Hepatocyte (in vitro differentiated cells): ENCODE measurements at regions not wholly inside any gene's neighbourhood (a gene's known extent, or its start where the extent isn't known, plus 50 kb on each side); places are given as distances from the start of the nearest gene placed in this dataset.

Source experiments
- EZH2 ChIP-seq: fragments of 200-600 bp; sonication (generic); IDR thresholded peaks from 2 replicates; pipeline ENCODE4 v1.6.1; 2016; ENCODE audit warnings: antibody characterized with exemption, mild to moderate bottlenecking, borderline replicate concordance
- EZH2phosphoT487 ChIP-seq: fragments of 200-600 bp; sonication (generic); IDR thresholded peaks from one replicate; pipeline ENCODE4 v1.6.1; 2018; ENCODE audit warnings: antibody characterized with exemption, mild to moderate bottlenecking, low read depth, moderate library complexity; ENCODE audit not compliant: unreplicated experiment, severe bottlenecking

DNA sequence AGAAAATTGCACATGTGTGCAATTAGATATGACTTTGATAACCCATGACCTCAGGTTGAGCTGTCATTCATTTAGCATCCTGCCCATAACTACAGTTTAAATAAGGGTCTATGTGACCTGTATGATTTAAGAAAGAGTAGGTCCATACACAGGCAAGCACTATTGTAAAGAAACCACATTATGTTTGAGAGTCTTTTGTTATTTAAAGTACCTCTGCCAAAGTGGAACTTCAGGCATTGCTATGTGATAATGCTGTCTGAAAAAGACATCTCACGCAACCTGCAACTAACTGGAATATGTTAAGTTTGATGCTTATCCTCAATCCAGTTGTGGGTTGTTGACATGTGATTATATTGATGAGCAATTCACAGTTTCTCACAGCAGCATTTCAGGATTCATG is 317.0 kb downstream of the TMEM161B start:
- TF ChIP-seq EZH2 = no peak
- no peak for TF ChIP-seq EZH2phosphoT487
